Smooth muscle cell of the brain vasculature (primary cell): ENCODE measurements at regions not wholly inside any gene's neighbourhood (a gene's known extent, or its start where the extent isn't known, plus 50 kb on each side); places are given as distances from the start of the nearest gene placed in this dataset.
A peak's percentile ranks its signal among the peaks of the same experiment; 100 is the strongest.

Source experiments
- DNase-seq: peaks from one replicate; pipeline ENCODE4 v3.0.0-alpha.2; 2012; ENCODE audit warnings: low read depth, low spot score

DNA sequence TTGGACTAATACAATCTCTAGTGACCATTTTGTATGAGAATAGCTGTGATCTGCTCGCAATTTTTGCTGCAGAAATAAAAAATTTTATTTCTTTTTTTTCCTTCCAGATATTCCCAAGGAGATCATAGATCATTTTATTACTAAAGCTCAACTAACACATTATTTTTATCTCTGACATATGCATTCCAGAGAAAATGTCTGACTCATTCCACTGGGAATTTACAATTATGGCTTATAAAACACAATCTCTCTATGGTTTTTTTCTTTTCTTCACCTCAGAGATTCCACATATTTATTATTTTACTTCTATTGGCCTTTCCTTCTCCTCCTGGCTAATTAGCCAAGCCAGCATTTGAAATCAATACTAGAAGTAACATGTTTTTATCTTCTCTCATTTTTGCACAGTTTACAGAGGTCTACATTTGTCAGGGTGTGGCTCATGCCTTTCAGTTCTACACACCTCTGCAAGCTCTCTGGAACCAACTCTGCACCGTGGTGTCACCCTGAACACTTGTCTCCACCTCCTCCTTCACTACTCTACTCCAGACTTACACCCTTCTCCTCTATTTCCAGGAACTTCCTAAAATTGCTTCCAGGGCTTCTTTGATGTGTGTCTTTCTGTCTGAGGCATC is 59.8 kb upstream of the GPM6A start:
- no peak for DNase-seq

DNA sequence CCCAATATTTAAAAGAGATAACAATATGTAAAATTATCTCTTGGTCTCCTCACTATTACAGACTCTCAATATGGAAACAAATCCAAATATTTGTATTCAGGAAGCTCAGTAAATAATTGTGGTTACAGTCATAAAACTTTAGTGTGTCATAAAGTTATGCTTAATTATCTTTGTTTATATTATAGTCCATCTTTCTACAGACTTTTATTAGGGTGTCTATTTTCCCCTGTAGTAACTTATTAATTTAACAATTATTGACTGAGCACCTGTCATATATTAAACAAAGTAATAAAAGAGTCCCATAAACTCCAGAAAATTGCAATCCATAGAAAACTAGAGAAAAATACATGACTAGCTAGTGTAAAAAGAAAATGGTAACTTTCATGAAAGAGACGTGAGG is 61.6 kb upstream of the GPM6A start:
- DNase-seq, result no peak

GRCh38 chr4:175874306-175874705 is 62.2 kb upstream of the GPM6A start:
- no peak for DNase-seq

DNA sequence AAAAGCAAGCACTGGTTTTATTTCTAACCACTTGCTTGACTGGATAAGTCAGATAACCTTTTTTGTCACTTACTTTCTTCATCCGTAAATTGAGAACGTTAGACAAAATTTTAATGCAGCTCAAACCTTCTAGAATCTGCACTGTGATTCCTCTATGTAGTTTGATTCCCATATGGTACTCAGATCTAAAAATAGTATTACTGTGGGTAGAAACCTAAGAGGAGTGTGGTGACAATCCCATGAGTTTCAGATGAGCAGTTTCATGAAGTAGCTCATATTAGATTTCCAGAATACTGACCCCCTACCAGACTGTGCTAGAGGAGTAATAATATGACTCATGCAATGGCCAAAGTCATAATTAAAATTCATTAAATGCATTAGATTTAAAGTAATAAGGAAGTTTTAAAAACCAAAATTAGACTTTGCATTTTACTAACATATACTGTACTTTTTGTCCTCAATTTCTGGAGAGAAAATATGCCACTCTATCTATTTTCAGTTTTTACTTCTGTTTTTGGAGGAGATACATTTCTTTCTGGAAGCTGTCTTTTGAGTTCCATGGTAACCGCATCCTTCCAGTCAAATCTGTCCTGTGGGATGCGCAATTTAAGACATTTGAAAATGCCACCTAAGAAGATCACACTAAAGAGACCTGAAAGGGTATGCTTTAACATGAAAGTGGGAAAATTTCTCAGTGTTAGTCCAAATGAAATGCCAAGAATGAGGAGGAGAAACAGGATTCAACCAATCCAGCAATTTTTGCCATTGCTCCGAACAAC is 64.1 kb upstream of the GPM6A start:
- no peak for DNase-seq

GRCh38 chr4:175882891-175883290 is 70.8 kb upstream of the GPM6A start:
- DNase-seq, result no peak

DNA sequence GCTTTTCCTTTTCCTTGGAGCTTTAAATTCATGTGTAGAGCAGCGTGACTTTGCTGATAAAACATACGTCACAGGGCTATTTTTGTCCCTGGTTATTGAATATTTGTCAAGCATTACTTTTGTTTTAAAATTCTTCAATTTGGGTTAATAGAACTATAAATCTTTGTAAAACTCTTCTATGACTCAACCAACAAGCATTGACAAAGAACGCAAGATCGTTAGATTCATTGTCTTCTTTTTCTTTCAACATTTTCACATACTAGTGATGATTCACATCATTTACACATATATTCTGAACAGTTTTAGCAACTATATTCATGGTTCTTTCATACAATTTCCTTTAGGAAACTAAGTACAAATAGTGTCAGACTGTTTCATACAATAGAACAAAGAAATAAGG is 72.0 kb upstream of the GPM6A start:
- DNase-seq, result no peak

DNA sequence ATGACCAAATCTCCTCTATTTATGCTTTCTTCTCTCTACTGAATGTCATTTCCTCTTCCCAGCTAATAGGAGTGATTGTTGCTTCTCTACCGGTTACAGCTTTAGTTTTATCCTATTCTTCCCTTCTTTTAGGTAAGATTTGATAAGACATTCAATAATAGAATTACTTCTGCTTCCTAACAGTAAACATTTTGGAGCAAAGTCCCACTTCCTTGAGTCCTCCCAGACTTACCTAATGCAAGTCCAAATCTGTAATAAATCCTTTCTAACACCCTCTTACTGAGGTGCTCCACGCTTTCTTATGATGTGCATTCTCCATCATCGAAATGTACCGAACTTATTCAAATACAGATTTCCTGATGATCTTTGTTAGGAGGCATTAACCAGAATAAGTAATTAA is 79.2 kb upstream of the GPM6A start:
- no peak for DNase-seq

DNA sequence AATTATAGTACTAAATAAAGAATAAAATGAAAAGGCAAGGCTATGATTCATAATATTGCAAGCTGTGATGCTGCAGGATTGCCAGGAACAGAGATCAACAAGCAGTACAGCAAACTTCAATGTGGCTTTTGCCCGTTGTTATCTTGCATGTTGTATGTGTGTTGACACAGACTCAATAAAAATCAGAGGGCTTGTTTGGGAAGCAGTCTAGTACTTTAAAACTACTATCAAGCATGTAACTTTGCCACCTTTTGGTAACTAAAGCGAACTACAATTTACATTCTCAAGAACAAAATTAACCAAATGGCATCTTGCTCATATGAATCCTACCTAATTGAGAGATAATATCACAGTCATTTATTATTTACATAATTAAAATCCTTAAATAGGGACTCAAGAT is 79.8 kb upstream of the GPM6A start:
- peak; percentile 15 for DNase-seq

GRCh38 chr4:175905925-175906324 is 93.9 kb upstream of the GPM6A start:
- DNase-seq, result no peak

GRCh38 chr4:175906384-175906783 is 94.3 kb upstream of the GPM6A start:
- no peak for DNase-seq

GRCh38 chr4:175910700-175911099 is 98.6 kb upstream of the GPM6A start:
- DNase-seq, result no peak

DNA sequence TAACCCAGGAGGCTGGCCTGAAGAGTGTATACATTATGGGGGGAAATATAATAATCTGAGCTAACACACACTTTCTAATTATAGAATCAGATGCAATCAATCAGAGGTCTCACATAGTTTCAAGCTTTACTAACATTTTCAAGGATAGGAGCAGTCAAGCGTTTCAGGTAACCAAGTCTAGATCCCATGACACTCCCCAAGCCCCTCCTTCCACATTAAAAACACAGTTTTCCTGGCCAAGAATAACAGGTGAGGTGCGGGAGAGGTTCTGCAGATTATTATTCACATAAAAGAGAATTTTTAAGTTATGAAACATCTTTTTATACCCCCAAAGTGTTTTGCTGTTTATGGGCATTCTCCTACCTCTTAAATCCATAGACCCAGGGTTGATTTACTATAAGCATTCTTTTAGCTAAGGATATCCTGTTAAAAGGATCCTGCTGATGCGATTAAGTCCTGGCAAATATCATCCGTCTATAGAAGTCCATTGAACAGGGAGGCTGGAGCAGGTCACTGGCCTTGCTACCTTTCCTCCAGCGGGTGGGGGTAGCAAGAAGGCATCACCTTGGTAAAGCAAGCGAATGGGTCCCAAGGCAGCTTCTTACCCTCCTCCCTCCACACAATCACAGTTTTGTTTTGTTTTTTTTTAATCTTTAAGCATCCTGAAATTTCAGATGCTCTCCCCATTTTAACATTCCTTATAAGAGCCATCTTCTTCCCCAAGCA is 104.7 kb upstream of the GPM6A start:
- no peak for DNase-seq

- DNase-seq, result no peak
Observed at GRCh38 chr4:175927121-175927520, 115.1 kb upstream of the GPM6A start.

DNA sequence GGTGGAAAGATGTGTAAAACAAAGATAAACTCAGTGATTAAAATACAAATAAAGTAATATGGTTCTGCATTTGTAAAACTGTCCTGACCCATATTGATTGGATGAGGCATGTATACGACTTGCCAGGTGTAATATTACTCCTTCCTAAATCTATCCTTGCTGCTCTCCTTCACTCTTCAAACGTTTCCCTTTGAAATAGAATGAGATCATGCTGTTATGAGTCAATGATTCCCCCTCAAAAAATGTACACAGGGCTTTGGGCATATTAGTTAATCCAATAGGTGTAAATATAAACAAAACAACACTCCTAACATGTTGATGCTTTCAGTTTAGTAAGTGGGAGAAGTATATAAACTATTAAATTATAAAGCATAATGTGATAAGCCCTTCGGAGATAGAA is 117.4 kb upstream of the GPM6A start:
- no peak for DNase-seq

GRCh38 chr4:175929932-175930331 is 117.9 kb upstream of the GPM6A start:
- DNase-seq, result no peak

DNA sequence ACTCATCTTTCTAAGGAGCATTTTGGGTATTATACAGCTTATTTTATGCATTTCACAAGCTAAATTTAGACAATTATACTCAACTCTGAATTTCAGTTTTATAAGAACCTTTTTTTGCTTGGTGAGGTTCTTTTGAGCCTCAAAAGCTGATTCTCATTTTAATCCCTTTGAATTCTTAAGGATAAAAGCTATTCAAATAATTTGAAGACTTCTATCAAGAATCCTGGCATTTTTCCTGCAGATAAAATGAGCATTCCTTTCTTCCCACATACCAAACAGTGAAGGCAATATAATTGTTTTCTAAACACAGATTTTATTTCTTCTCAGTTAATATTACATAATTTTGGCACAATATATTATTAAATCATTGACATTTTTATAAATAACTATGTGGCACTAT is 118.4 kb upstream of the GPM6A start:
- DNase-seq, result no peak

DNA sequence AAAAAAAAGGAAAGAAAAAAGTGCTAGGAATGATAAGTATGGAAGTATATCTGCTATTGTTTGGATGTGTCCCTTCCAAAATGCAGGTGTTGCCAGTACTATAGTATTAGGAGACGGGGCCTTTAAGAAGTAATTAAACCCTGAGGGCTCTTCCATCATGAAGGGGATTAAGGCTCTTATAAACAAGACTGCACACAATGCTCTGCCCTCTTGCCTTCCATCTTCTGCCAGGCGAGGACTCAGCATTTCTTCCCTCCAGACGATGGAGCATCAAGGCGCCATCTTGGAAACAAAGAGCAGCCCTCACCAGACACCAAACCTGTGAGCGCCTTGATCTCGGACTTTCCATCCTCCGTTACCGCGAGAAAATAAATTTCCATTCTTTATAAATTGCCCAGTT is 120.1 kb upstream of the GPM6A start:
- DNase-seq, result no peak

GRCh38 chr4:175934506-175934905 is 122.4 kb upstream of the GPM6A start:
- no peak for DNase-seq

GRCh38 chr4:175935016-175935661 is 123.1 kb upstream of the GPM6A start:
- no peak for DNase-seq

DNA sequence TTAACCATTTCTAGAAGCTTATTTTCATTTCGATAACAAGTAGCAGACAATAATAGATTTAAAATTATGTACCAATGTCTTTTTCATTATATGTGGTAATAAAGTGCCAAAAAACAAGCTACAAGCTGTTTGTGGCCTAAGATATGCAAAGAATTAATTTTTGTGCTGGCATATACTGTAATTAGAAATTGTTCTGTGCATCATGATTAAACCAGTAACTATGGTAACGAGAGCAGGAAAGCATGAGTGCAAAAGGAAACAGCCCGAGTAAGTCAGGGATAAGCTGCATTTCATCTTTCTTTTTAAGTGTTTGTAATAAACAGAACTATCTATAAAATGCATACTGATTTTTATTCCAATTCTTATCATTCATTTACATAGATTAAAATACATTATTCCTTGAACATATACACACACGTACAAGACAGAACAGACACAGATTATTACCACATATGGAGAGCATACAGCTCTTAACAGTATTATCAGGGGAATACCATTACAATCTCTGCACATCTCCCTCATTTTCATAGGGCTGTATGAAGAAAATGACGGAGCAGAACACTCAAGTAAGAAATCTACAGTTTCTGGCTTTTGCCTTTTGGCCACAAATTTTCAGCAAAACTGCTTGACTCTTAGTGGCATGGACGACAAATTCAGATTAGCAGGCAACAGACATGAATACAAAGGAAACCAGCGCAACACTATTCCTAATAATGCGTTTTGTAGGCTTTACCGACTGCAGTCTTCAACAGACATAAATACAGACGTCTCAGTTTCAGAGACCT is 121.3 kb upstream of the WDR17 start:
- no peak for DNase-seq

DNA sequence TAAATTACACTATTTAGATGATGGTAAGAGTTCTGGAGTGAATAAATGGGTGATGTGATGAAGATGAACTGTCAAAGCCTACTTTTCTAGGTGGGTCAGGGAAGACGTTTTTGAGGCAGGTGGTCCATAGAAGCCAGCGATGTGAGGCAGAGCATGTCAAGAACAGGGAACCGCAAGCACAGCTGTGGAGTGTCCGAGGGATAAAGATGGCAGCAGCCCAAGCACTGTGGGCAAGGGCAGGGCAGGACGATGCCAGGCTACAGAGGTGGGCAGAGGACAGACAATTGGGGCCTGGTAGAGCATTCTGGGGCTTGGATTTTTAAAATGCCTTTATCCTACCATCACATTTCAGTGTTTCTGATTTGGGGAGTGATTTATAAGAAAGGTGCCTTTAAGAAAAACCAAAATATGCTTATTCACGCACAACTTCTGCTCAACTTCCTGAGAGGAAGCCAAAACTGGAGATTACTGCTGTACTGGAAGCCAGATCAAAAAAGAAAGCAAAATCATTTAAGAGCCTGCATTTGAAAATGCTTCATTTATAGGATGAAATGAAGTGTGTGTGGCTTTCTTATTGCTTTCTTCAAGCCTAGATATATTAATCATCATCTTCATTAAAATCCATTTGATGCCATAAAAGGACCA is 119.0 kb upstream of the WDR17 start:
- no peak for DNase-seq
